IMR-90 (cell line): ENCODE measurements at regions not wholly inside any gene's neighbourhood (a gene's known extent, or its start where the extent isn't known, plus 50 kb on each side); places are given as distances from the start of the nearest gene placed in this dataset.

Experiments used
- ATAC-seq: fragments of 200-7000 bp; cut with Tn5 transposase; 2 replicates; pipeline ENCODE4 v1.9.1; 2020; ENCODE audit warnings: low read depth, mild to moderate bottlenecking, moderate library complexity
- BruUV-seq: library from RNA; stranded (reverse); fragments of 400-500 nt; replicated peaks from 2 replicates; lab custom pipeline; 2021; lab: Mats Ljungman, UMichigan
- CTCF ChIA-PET: fragments of 300-600 bp; formaldehyde crosslinking; extraction: SDS; loops from one replicate; lab custom pipeline; 2021; ENCODE audit warnings: antibody characterized with exemption; lab: Yijun Ruan, JAX
- POLR2A ChIA-PET: fragments of 300-600 bp; sonication (Branson Sonifier 250); formaldehyde crosslinking; loops from one replicate; lab custom pipeline; 2022; ENCODE audit warnings: antibody characterized with exemption; ENCODE audit not compliant: unreplicated experiment; lab: Charles Lee
- DNase-seq: peaks from one replicate; pipeline ENCODE4 v3.0.0; 2013
- H2AFZ ChIP-seq: replicated peaks from 2 replicates; pipeline ENCODE3; 2013; ENCODE audit warnings: low read length, mild to moderate bottlenecking; ENCODE audit not compliant: poor library complexity
- H2AK5ac ChIP-seq: 2 replicates; pipeline ENCODE4 v1.6.1; 2013; ENCODE audit warnings: low read depth, low read length, inconsistent platforms
- H2AK9ac ChIP-seq: replicated peaks from 2 replicates; pipeline ENCODE3; 2013; ENCODE audit warnings: mild to moderate bottlenecking, low read depth, low read length, moderate library complexity; ENCODE audit not compliant: poor library complexity
- H2BK120ac ChIP-seq: 2 replicates; pipeline ENCODE4 v1.6.1; 2013; ENCODE audit warnings: low read depth, low read length, inconsistent platforms
- H2BK15ac ChIP-seq: 3 replicates; pipeline ENCODE4 v1.6.1; 2013; ENCODE audit warnings: low read depth, low read length, inconsistent platforms
- H2BK20ac ChIP-seq: 2 replicates; pipeline ENCODE4 v1.6.1; 2013; ENCODE audit warnings: low read depth, mild to moderate bottlenecking, inconsistent platforms, low read length, moderate library complexity
- H2BK5ac ChIP-seq: 2 replicates; pipeline ENCODE4 v1.6.1; 2013; ENCODE audit warnings: mild to moderate bottlenecking, low read depth, low read length, inconsistent platforms; ENCODE audit not compliant: poor library complexity, severe bottlenecking
- H3K14ac ChIP-seq: replicated peaks from 2 replicates; pipeline ENCODE4 v1.6.1; 2013; ENCODE audit warnings: low read depth, low read length, inconsistent platforms
- H3K18ac ChIP-seq: 2 replicates; pipeline ENCODE4 v1.6.1; 2013; ENCODE audit warnings: low read depth, low read length, control low read depth
- H3K23ac ChIP-seq: 2 replicates; pipeline ENCODE4 v1.6.1; 2013; ENCODE audit warnings: low read depth, low read length, inconsistent platforms
- H3K27ac ChIP-seq: 2 replicates; pipeline ENCODE4 v1.5.1; 2013; ENCODE audit warnings: mild to moderate bottlenecking, control low read depth, low read length; ENCODE audit not compliant: insufficient read depth
- H3K27me3 ChIP-seq: 2 replicates; pipeline ENCODE4 v1.6.1; 2013; ENCODE audit warnings: low read length; ENCODE audit not compliant: control insufficient read depth, insufficient read depth
- H3K36me3 ChIP-seq: 2 replicates; pipeline ENCODE4 v1.6.1; 2013; ENCODE audit warnings: low read length, mixed read lengths; ENCODE audit not compliant: control insufficient read depth, insufficient read depth
- H3K4ac ChIP-seq: 2 replicates; pipeline ENCODE4 v1.6.1; 2013; ENCODE audit warnings: low read depth, low read length, inconsistent platforms
- H3K4me1 ChIP-seq: 2 replicates; pipeline ENCODE4 v1.6.1; 2013; ENCODE audit warnings: low read length, mixed read lengths; ENCODE audit not compliant: control insufficient read depth, insufficient read depth
- H3K4me2 ChIP-seq: 2 replicates; pipeline ENCODE4 v1.6.1; 2013; ENCODE audit warnings: low read depth, mild to moderate bottlenecking, control low read depth, low read length, moderate library complexity
- H3K4me3 ChIP-seq: 2 replicates; pipeline ENCODE4 v1.5.1; 2013; ENCODE audit warnings: low read depth, mild to moderate bottlenecking, control low read depth, low read length, moderate library complexity; ENCODE audit not compliant: insufficient read depth
- H3K56ac ChIP-seq: 2 replicates; pipeline ENCODE4 v1.6.1; 2013; ENCODE audit warnings: low read length, inconsistent platforms; ENCODE audit not compliant: insufficient read depth; ENCODE audit errors: extremely low read depth
- H3K79me1 ChIP-seq, 2 experiments: 2 replicates each; pipeline ENCODE4 v1.6.1; 2013; ENCODE audit warnings: low read length in 2 of 2, inconsistent platforms in 1 of 2, low read depth in 1 of 2
- H3K9ac ChIP-seq: 2 replicates; pipeline ENCODE4 v1.6.1; 2013; ENCODE audit warnings: low read depth, low read length, control low read depth
- H3K9me1 ChIP-seq: 2 replicates; pipeline ENCODE4 v1.6.1; 2013; ENCODE audit warnings: low read length, inconsistent platforms; ENCODE audit not compliant: insufficient read depth
- H3K9me3 ChIP-seq: 2 replicates; pipeline ENCODE4 v1.6.1; 2013; ENCODE audit warnings: low read length; ENCODE audit not compliant: control insufficient read depth, insufficient read depth
- H4K20me1 ChIP-seq: 2 replicates; pipeline ENCODE4 v1.6.1; 2013; ENCODE audit warnings: low read length, inconsistent platforms; ENCODE audit not compliant: insufficient read depth
- H4K5ac ChIP-seq: 2 replicates; pipeline ENCODE4 v1.6.1; 2013; ENCODE audit warnings: mild to moderate bottlenecking, low read depth, low read length, control low read depth
- H4K8ac ChIP-seq, 2 experiments: 2 replicates each; pipeline ENCODE4 v1.6.1; 2013; ENCODE audit warnings: low read depth in 2 of 2, low read length in 2 of 2, control low read depth in 1 of 2, inconsistent platforms in 1 of 2
- H4K91ac ChIP-seq: 2 replicates; pipeline ENCODE4 v1.6.1; 2013; ENCODE audit warnings: low read depth, low read length, inconsistent platforms; ENCODE audit not compliant: insufficient read depth
- CEBPB ChIP-seq: IDR thresholded peaks from 2 replicates; pipeline ENCODE4 v1.6.1; 2012; ENCODE audit warnings: low read depth, low read length, improper control_type of control experiment
- FOS ChIP-seq: fragments of 150-350 bp; IDR thresholded peaks from 2 replicates; pipeline ENCODE4 v1.6.1; 2016; ENCODE audit warnings: low read depth, low read length
- WGBS, 2 experiments: methylation state at CpG; one replicate each; pipeline versions ENCODE4 v1.1.5 to v1.1.7; 2013; ENCODE audit warnings: missing lambda C conversion rate in 2 of 2; ENCODE audit not compliant: insufficient read length in 1 of 2; ENCODE audit errors: extremely low coverage in 2 of 2; 5-methylcytosine and 5-hydroxymethylcytosine counted together
- dilution Hi-C: fragments of 300-500 bp; cut with HindIII; formaldehyde crosslinking; loops from one replicate; pipeline ENCODE4 v1.14.3; 2018; ENCODE audit warnings: low sequenced_read_pairs; ENCODE audit not compliant: unreplicated experiment
- in situ Hi-C: fragments of 300-500 bp; cut with MboI; formaldehyde crosslinking; loops from 3 replicates; pipeline ENCODE4 v1.14.3; 2019; ENCODE audit warnings: low sequenced_read_pairs, inconsistent platforms, mixed read lengths
- intact Hi-C: fragments of 100-400 bp; cut with micrococcal nuclease; formaldehyde crosslinking; loops from 2 replicates; pipeline ENCODE4 v1.10.0; 2022

DNA sequence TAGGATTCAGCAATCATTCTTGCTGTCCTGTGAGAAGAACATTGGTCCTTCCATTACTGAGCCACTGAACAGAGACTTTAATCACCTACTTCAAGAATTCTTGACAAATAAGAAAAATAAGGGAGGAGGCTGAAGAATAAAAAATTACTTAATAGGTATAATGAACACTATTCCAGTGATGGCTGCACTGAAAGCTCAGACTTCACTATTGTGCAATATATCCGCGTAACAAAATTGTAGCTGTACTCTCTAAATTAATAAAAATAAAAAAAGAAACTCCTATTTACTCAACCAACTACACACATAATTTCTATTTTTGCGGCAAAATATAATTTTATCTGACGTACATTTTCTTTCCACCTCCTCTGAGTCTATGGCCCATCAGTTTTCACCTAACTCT is 2441.0 kb downstream of the PCDH7 start:
- in situ Hi-C loops (no loop called here), dilution Hi-C loops (no loop called here), intact Hi-C loops (no loop called here)
- no peaks in the 10 kb centered on the region for H3K79me1 ChIP-seq
- no peak overlapping the region for H2BK20ac ChIP-seq
- no peak overlapping the region for H3K27ac ChIP-seq
- H3K36me3 ChIP-seq = no peaks in the 10 kb centered on the region
- no peak overlapping the region for H3K4me2 ChIP-seq
- H2BK120ac ChIP-seq = no peak overlapping the region
- H3K23ac ChIP-seq = no peak overlapping the region
- no peak overlapping the region for H4K8ac ChIP-seq
- H3K9ac ChIP-seq = no peak overlapping the region
- no peak overlapping the region for H2AK9ac ChIP-seq
- H4K20me1 ChIP-seq = no peaks in the 10 kb centered on the region
- no peak overlapping the region for H2BK5ac ChIP-seq
- H4K91ac ChIP-seq = no peak overlapping the region
- ChIA-PET CTCF (no interaction called here), POLR2A (no interaction called here)
- H3K56ac ChIP-seq = no peak overlapping the region
- no peak overlapping the region for H3K4ac ChIP-seq
- no peak overlapping the region for H4K5ac ChIP-seq
- no peak for ATAC-seq
- TF ChIP-seq FOS = no peak
- TF ChIP-seq CEBPB = peak; percentile 70
- no peaks in the 10 kb centered on the region for H3K4me1 ChIP-seq
- no TSS peak for BruUV-seq
- H3K27me3 ChIP-seq = no peaks in the 10 kb centered on the region
- no peak overlapping the region for H2BK15ac ChIP-seq
- no peaks in the 10 kb centered on the region for H3K9me3 ChIP-seq
- H3K4me3 ChIP-seq = no peak overlapping the region
- H3K18ac ChIP-seq = no peak overlapping the region
- no peak for DNase-seq
- no peaks in the 10 kb centered on the region for H3K9me1 ChIP-seq
- H2AFZ ChIP-seq = no peak overlapping the region
- no peak overlapping the region for H3K14ac ChIP-seq
- WGBS, 2 experiments = 80 to 100% methylated on average over 1 to 2 of the region's 4 CpGs
- H2AK5ac ChIP-seq = no peak overlapping the region
